ENCODE measurements at regions not wholly inside any gene's neighbourhood (a gene's known extent, or its start where the extent isn't known, plus 50 kb on each side); places are given as distances from the start of the nearest gene placed in this dataset.
"Not testable (repeated sequence)": the region's sequence is repeated elsewhere in the genome, so short reads cannot be mapped to it uniquely, and the experiment has no call there.

GRCh38 chr6:122248001-122248669 is 151.3 kb upstream of the HSF2 start:
- no peak overlapping the region for H3K4me3 ChIP-seq (ENCODE audit: low read depth, low read length)
- H3K9ac ChIP-seq (ENCODE audit: low read depth, low read length) = no peak overlapping the region
- H3K4me1 ChIP-seq (ENCODE audit: control insufficient read depth, insufficient read depth, low read length) = no peaks in the 10 kb centered on the region
- no peaks in the 10 kb centered on the region for H3K9me3 ChIP-seq (ENCODE audit: control insufficient read depth, insufficient read depth, low read length)
- no peaks in the 10 kb centered on the region for H3K27me3 ChIP-seq (ENCODE audit: control insufficient read depth, insufficient read depth, low read length)
- H3K36me3 ChIP-seq (ENCODE audit: control insufficient read depth, insufficient read depth, low read length) = no peaks in the 10 kb centered on the region

- Histone ChIP-seq H3K4me1 (ENCODE audit: control insufficient read depth, insufficient read depth, low read length) (no peaks in the 10 kb centered on the region), H3K9me3 (ENCODE audit: control insufficient read depth, insufficient read depth, low read length) (no peaks in the 10 kb centered on the region), H3K36me3 (ENCODE audit: control insufficient read depth, insufficient read depth, low read length) (no peaks in the 10 kb centered on the region)
Measured at GRCh38 chr6:122248844-122249243, 150.6 kb upstream of the HSF2 start.

GRCh38 chr6:122258839-122259238 is 140.6 kb upstream of the HSF2 start:
- no peaks in the 10 kb centered on the region for H3K27me3 ChIP-seq (ENCODE audit: control insufficient read depth, insufficient read depth, low read length)
- no peaks in the 10 kb centered on the region for H3K9me3 ChIP-seq (ENCODE audit: control insufficient read depth, insufficient read depth, low read length)
- no peaks in the 10 kb centered on the region for H3K36me3 ChIP-seq (ENCODE audit: control insufficient read depth, insufficient read depth, low read length)
- no peaks in the 10 kb centered on the region for H3K4me1 ChIP-seq (ENCODE audit: control insufficient read depth, insufficient read depth, low read length)
- H3K9ac ChIP-seq (ENCODE audit: low read depth, low read length) = no peak overlapping the region
- no peak overlapping the region for H3K4me3 ChIP-seq (ENCODE audit: low read depth, low read length)

More at GRCh38 chr6:122248844-122249243, 150.6 kb upstream of the HSF2 start:
- H3K9ac ChIP-seq (ENCODE audit: low read depth, low read length) = no peak overlapping the region
- no peak overlapping the region for H3K4me3 ChIP-seq (ENCODE audit: low read depth, low read length)
- H3K27me3 ChIP-seq (ENCODE audit: control insufficient read depth, insufficient read depth, low read length) = no peaks in the 10 kb centered on the region

DNA sequence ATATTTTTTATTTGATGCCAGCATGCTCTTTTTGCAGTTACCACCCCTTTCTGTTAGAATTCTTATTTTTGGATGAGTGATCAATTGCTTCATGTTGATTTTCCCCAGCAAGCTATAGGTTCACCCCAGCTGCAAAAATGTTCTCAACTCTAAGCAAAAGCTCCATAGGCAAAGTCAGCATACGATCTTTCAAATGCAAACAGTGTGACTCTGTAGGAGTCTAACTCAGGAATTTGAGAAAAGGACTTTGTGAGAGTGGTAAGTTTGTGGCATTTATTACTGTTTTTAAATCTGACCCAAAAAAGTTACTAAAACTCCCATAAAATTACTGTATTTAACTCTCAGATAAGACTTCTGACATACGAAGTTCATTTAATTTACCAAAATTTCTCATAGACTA is 134.9 kb upstream of the HSF2 start:
- Histone ChIP-seq H3K4me3 (ENCODE audit: low read depth, low read length) (no peak overlapping the region), H3K4me1 (ENCODE audit: control insufficient read depth, insufficient read depth, low read length) (no peaks in the 10 kb centered on the region), H3K36me3 (ENCODE audit: control insufficient read depth, insufficient read depth, low read length) (no peaks in the 10 kb centered on the region), H3K9ac (ENCODE audit: low read depth, low read length) (no peak overlapping the region), H3K27me3 (ENCODE audit: control insufficient read depth, insufficient read depth, low read length) (no peaks in the 10 kb centered on the region), H3K9me3 (ENCODE audit: control insufficient read depth, insufficient read depth, low read length) (no peaks in the 10 kb centered on the region)

DNA sequence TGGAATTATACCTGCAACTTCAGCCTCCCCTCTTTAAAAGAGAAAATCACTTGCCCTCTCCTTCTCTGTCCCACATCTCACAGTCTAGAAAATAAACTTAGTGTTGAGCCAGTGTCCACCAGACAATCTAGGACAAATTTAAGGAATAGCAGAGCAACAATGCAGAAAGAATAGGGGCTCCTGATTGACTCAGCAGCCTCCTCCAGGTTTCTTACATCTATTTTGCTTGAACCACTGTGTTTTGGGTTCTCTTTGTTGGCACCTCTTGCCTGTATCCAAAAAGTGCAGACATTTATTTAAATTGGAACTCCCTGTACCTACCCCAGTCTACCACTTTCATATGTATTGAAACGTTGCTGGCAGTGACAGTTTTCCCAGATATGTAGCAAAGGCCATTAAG is 133.7 kb upstream of the HSF2 start:
- Histone ChIP-seq H3K9me3 (ENCODE audit: control insufficient read depth, insufficient read depth, low read length) (no peaks in the 10 kb centered on the region), H3K36me3 (ENCODE audit: control insufficient read depth, insufficient read depth, low read length) (no peaks in the 10 kb centered on the region), H3K4me3 (ENCODE audit: low read depth, low read length) (no peak overlapping the region), H3K27me3 (ENCODE audit: control insufficient read depth, insufficient read depth, low read length) (no peaks in the 10 kb centered on the region), H3K9ac (ENCODE audit: low read depth, low read length) (no peak overlapping the region), H3K4me1 (ENCODE audit: control insufficient read depth, insufficient read depth, low read length) (no peaks in the 10 kb centered on the region)

DNA sequence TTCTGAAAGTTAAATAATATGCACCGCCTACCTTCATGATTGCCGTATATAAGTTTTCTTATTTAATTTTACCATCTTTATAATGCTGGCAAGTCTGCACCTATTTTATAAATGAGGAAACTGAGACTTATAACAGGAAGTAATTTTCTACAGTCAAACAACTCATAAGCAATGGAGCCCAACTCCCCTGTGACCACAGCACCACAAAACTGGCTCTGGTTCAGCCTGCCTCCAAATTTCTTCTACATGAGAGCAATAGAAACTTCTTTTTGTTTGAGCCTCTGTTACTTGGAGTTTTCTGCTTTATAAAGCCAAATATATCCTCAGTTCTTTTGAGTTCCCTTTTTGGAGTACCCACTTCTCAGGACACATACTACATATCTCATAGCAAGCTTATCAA is 131.1 kb upstream of the HSF2 start:
- Histone ChIP-seq H3K27me3 (ENCODE audit: control insufficient read depth, insufficient read depth, low read length) (no peaks in the 10 kb centered on the region), H3K36me3 (ENCODE audit: control insufficient read depth, insufficient read depth, low read length) (no peaks in the 10 kb centered on the region), H3K4me3 (ENCODE audit: low read depth, low read length) (no peak overlapping the region), H3K9ac (ENCODE audit: low read depth, low read length) (no peak overlapping the region), H3K9me3 (ENCODE audit: control insufficient read depth, insufficient read depth, low read length) (no peaks in the 10 kb centered on the region), H3K4me1 (ENCODE audit: control insufficient read depth, insufficient read depth, low read length) (no peaks in the 10 kb centered on the region)

GRCh38 chr6:122276637-122277036 is 122.8 kb upstream of the HSF2 start:
- H3K36me3 ChIP-seq (ENCODE audit: control insufficient read depth, insufficient read depth, low read length) = no peaks in the 10 kb centered on the region
- H3K9ac ChIP-seq (ENCODE audit: low read depth, low read length) = no peak overlapping the region
- no peaks in the 10 kb centered on the region for H3K27me3 ChIP-seq (ENCODE audit: control insufficient read depth, insufficient read depth, low read length)
- H3K4me3 ChIP-seq (ENCODE audit: low read depth, low read length) = no peak overlapping the region
- H3K9me3 ChIP-seq (ENCODE audit: control insufficient read depth, insufficient read depth, low read length) = no peaks in the 10 kb centered on the region
- H3K4me1 ChIP-seq (ENCODE audit: control insufficient read depth, insufficient read depth, low read length) = no peaks in the 10 kb centered on the region

GRCh38 chr6:122280105-122281021 is 119.1 kb upstream of the HSF2 start:
- not testable (repeated sequence) for H3K9ac ChIP-seq (ENCODE audit: low read depth, low read length)

DNA sequence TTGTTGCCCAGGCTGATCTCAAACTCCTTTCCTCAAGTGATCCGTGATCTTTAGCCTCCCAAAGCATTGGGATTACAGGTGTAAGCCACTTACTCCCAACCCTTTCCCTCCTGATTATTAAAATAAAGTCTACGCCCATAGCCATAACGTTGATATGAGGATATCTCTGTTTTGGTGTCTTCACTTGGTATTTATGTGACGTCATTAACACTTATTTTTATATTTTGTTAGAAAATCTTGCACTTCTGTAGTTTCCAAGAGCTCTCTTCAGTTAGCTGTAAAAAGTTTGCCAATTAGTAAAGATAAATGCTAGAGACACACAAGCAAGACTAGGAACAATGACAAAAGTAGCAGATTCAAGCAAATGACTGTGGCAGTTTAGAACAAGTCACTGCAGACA is 115.6 kb upstream of the HSF2 start:
- H3K27me3 ChIP-seq (ENCODE audit: control insufficient read depth, insufficient read depth, low read length) = no peaks in the 10 kb centered on the region
- H3K9ac ChIP-seq (ENCODE audit: low read depth, low read length) = no peak overlapping the region
- H3K9me3 ChIP-seq (ENCODE audit: control insufficient read depth, insufficient read depth, low read length) = no peaks in the 10 kb centered on the region
- H3K4me1 ChIP-seq (ENCODE audit: control insufficient read depth, insufficient read depth, low read length) = no peaks in the 10 kb centered on the region
- H3K36me3 ChIP-seq (ENCODE audit: control insufficient read depth, insufficient read depth, low read length) = no peaks in the 10 kb centered on the region
- no peak overlapping the region for H3K4me3 ChIP-seq (ENCODE audit: low read depth, low read length)

More at GRCh38 chr6:122280105-122281021, 119.1 kb upstream of the HSF2 start:
- H3K36me3 ChIP-seq (ENCODE audit: control insufficient read depth, insufficient read depth, low read length); H3K4me1 ChIP-seq (ENCODE audit: control insufficient read depth, insufficient read depth, low read length); H3K27me3 ChIP-seq (ENCODE audit: control insufficient read depth, insufficient read depth, low read length); H3K9me3 ChIP-seq (ENCODE audit: control insufficient read depth, insufficient read depth, low read length); H3K4me3 ChIP-seq (ENCODE audit: low read depth, low read length): not testable (repeated sequence)

DNA sequence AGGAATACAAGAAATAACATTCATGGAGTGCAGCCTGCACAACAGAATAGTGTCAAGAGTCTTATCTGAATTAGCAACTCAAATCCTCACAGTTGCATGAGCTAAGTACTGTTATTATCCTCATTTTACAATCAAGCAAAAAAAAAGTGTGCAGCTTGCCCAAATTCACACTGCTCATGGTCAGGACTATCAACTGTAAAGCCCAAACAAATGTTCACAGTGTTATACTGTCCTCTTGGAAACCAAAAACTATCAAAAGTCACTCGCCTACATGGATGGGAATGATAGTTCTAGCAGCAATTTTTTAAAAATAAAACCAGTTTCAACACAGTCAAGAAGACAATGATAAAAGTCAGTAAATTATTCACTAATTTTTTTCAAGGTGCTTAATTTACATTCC is 114.6 kb upstream of the HSF2 start:
- Histone ChIP-seq H3K27me3 (ENCODE audit: control insufficient read depth, insufficient read depth, low read length) (no peaks in the 10 kb centered on the region), H3K4me1 (ENCODE audit: control insufficient read depth, insufficient read depth, low read length) (no peaks in the 10 kb centered on the region), H3K9me3 (ENCODE audit: control insufficient read depth, insufficient read depth, low read length) (no peaks in the 10 kb centered on the region), H3K36me3 (ENCODE audit: control insufficient read depth, insufficient read depth, low read length) (no peaks in the 10 kb centered on the region), H3K4me3 (ENCODE audit: low read depth, low read length) (no peak overlapping the region), H3K9ac (ENCODE audit: low read depth, low read length) (no peak overlapping the region)

- Histone ChIP-seq H3K27me3 (ENCODE audit: control insufficient read depth, insufficient read depth, low read length) (no peaks in the 10 kb centered on the region), H3K9me3 (ENCODE audit: control insufficient read depth, insufficient read depth, low read length) (no peaks in the 10 kb centered on the region), H3K36me3 (ENCODE audit: control insufficient read depth, insufficient read depth, low read length) (no peaks in the 10 kb centered on the region), H3K4me1 (ENCODE audit: control insufficient read depth, insufficient read depth, low read length) (no peaks in the 10 kb centered on the region), H3K9ac (ENCODE audit: low read depth, low read length) (no peak overlapping the region), H3K4me3 (ENCODE audit: low read depth, low read length) (no peak overlapping the region)
Measured at GRCh38 chr6:122285292-122285913, 114.0 kb upstream of the HSF2 start.
